Osteocyte (in vitro differentiated cells): ENCODE measurements at regions not wholly inside any gene's neighbourhood (a gene's known extent, or its start where the extent isn't known, plus 50 kb on each side); places are given as distances from the start of the nearest gene placed in this dataset.

Experiments
- DNase-seq: peaks from one replicate; pipeline ENCODE4 v3.0.0; 2021; ENCODE audit warnings: mixed read lengths; ENCODE audit not compliant: unreplicated experiment; ENCODE audit errors: extremely low spot score
- H3K27ac Mint-ChIP-seq: one replicate; pipeline ENCODE4 v1.8.0; 2021; ENCODE audit warnings: mild to moderate bottlenecking, mixed read lengths; ENCODE audit not compliant: unreplicated experiment
- H3K27me3 Mint-ChIP-seq: one replicate; pipeline ENCODE4 v1.8.0; 2021; ENCODE audit warnings: mixed read lengths; ENCODE audit not compliant: unreplicated experiment
- H3K36me3 Mint-ChIP-seq: one replicate; pipeline ENCODE4 v1.8.0; 2021; ENCODE audit warnings: mixed read lengths; ENCODE audit not compliant: unreplicated experiment
- H3K4me1 Mint-ChIP-seq: one replicate; pipeline ENCODE4 v1.8.0; 2021; ENCODE audit warnings: mixed read lengths; ENCODE audit not compliant: unreplicated experiment
- H3K4me3 Mint-ChIP-seq: one replicate; pipeline ENCODE4 v1.8.0; 2021; ENCODE audit warnings: mild to moderate bottlenecking, moderate library complexity, mixed read lengths; ENCODE audit not compliant: unreplicated experiment
- H3K9me3 Mint-ChIP-seq: one replicate; pipeline ENCODE4 v1.8.0; 2021; ENCODE audit warnings: mixed read lengths; ENCODE audit not compliant: unreplicated experiment
- TF ChIP-seq, protein P1 (sequence below): fragments of 200-600 bp; sonication (generic); IDR thresholded peaks from 2 replicates; pipeline ENCODE4 v1.5.0; 2021; ENCODE audit warnings: antibody characterized with exemption, mild to moderate bottlenecking, moderate library complexity

DNA sequence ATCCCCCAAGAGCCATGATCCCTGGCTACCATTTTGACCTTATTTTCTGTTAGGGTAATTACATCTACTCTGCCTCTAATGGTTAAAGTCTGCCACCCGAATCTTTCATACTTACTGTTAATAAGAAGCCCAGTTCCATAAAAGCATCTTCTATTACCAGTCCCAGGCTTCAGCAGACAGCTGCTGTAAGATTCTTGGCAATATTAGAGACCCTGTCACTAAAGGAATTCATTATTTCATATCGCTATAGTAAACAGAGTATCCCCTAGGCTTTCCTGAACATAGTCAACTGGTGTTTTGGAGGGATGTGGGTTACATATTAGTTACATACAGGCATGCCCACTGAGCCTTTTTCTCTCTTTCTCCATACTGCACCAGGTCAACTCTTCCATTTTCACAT, 608.7 kb upstream of the SEMA6A start:
- no peak overlapping the region for H3K27ac Mint-ChIP-seq
- DNase-seq = no peak
- H3K27me3 Mint-ChIP-seq = no peaks in the 10 kb centered on the region
- no peaks in the 10 kb centered on the region for H3K4me1 Mint-ChIP-seq
- H3K9me3 Mint-ChIP-seq = peaks cover 4% of the 10 kb centered on the region
- H3K36me3 Mint-ChIP-seq = no peaks in the 10 kb centered on the region
- no peak overlapping the region for H3K4me3 Mint-ChIP-seq
- TF ChIP-seq, protein P1, sequence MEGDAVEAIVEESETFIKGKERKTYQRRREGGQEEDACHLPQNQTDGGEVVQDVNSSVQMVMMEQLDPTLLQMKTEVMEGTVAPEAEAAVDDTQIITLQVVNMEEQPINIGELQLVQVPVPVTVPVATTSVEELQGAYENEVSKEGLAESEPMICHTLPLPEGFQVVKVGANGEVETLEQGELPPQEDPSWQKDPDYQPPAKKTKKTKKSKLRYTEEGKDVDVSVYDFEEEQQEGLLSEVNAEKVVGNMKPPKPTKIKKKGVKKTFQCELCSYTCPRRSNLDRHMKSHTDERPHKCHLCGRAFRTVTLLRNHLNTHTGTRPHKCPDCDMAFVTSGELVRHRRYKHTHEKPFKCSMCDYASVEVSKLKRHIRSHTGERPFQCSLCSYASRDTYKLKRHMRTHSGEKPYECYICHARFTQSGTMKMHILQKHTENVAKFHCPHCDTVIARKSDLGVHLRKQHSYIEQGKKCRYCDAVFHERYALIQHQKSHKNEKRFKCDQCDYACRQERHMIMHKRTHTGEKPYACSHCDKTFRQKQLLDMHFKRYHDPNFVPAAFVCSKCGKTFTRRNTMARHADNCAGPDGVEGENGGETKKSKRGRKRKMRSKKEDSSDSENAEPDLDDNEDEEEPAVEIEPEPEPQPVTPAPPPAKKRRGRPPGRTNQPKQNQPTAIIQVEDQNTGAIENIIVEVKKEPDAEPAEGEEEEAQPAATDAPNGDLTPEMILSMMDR = no peak

DNA sequence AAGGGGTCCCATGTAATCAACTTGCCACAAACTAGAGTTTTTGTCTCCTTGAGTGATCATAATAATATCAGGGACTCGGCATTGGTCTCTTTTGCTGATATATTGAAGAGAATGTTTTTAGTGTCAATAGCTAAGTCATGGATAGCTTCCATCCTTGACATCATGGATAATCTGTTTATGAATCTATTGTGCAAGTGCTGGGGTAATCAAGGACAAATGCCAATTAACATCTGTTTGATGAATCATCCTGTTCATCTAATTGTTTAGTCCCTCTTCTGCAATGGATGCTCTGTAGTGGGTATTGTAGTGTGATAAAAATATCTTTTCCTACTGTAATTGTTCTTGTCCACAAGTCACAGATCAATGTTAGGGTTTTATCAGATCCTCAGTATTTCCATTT, 607.5 kb upstream of the SEMA6A start:
- Mint-ChIP-seq H3K36me3 (no peaks in the 10 kb centered on the region), H3K27ac (no peak overlapping the region)

DNA sequence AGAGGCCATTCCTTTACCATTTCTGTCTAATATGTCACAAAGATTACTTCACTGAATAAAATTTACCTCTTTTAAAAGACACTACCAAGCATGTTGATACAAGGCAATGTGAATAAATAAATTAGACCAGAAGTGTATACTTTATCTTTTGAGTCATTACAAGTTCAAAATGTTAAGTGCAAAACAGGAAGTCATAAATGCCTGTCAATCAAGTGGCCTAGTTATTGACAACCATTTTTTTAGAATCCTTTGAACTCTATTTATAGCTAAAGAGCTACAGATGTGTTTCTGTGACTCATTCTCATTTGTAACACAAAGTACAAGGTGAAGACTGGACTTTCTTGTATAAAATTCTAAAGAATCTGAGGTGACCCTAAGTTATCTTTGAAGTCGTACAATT, 602.7 kb upstream of the SEMA6A start:
- DNase-seq = no peak
- Mint-ChIP-seq H3K36me3 (no peaks in the 10 kb centered on the region), H3K4me1 (no peaks in the 10 kb centered on the region), H3K4me3 (no peak overlapping the region), H3K27me3 (no peaks in the 10 kb centered on the region), H3K27ac (no peak overlapping the region), H3K9me3 (no peaks in the 10 kb centered on the region)
- TF ChIP-seq, protein P1 = no peak

More for the DNA sequence above, 607.5 kb upstream of the SEMA6A start:
- Mint-ChIP-seq H3K9me3 (peaks cover 4% of the 10 kb centered on the region), H3K27me3 (no peaks in the 10 kb centered on the region), H3K4me1 (no peaks in the 10 kb centered on the region), H3K4me3 (no peak overlapping the region)
- TF ChIP-seq, protein P1 = no peak
- DNase-seq = no peak

DNA sequence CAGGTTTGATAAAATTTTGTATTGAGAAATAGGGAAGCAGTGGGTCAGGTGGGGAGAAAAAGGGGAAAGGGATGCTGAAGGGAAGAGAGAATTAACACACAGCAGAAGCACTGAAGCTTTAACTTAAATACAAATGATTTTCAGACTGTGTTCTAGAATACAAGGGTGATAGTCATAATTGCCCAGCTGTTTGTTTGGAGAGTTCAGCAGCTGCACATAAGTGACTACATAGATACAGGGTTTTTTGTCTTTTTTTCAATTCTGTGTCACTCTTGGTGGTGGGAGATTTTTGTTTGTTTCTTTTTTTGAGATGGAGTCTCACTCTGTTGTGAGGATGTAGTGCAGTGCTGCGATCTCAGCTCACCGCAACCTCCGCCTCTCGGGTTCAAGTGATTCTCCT, 590.4 kb upstream of the SEMA6A start:
- Mint-ChIP-seq H3K9me3 (no peaks in the 10 kb centered on the region), H3K4me1 (no peaks in the 10 kb centered on the region), H3K4me3 (no peak overlapping the region), H3K27me3 (no peaks in the 10 kb centered on the region), H3K27ac (no peak overlapping the region), H3K36me3 (no peaks in the 10 kb centered on the region)
- TF ChIP-seq, protein P1 = no peak
- no peak for DNase-seq

DNA sequence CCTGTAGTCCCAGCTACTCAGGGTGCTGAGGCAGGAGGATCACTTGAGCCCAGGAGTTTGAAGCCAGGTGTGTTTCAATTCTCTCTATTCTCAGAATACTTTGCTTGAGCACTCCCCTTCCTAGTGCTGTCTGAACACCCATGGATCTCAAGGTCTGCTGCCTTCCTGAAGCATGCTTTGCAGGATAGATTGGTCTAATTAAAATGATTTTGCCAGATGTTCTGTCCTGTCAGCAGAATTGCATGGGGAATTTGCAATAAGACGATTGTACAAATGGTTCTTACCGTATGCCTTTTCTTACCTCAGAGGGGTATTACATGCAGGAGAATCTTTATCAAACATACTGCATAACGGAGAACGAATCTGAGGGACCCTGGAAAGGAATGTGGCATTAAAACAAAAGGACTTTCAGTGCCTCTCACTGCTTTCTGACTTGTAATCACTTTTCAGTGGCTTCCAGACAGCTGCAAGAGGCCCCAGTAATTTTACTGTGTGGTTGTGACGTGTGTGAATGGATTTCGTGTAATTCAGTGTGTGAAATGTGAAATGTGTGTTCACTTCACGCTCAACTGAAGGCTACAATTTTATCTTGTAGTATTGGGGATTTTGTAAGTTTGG, 587.2 kb upstream of the SEMA6A start:
- DNase-seq = no peak
- H3K27me3 Mint-ChIP-seq = no peaks in the 10 kb centered on the region
- no peak overlapping the region for H3K4me3 Mint-ChIP-seq
- TF ChIP-seq, protein P1 = no peak
- H3K9me3 Mint-ChIP-seq = no peaks in the 10 kb centered on the region
- no peaks in the 10 kb centered on the region for H3K36me3 Mint-ChIP-seq
- no peaks in the 10 kb centered on the region for H3K4me1 Mint-ChIP-seq
- no peak overlapping the region for H3K27ac Mint-ChIP-seq
